Neuronal stem cell (in vitro differentiated cells): ENCODE measurements at regions not wholly inside any gene's neighbourhood (a gene's known extent, or its start where the extent isn't known, plus 50 kb on each side); places are given as distances from the start of the nearest gene placed in this dataset.

Experiments used
- DNase-seq: peaks from one replicate; pipeline ENCODE4 v3.0.0-alpha.2; 2013; ENCODE audit warnings: low spot score
- H2AFZ ChIP-seq: one replicate; pipeline ENCODE4 v1.6.1; 2013; ENCODE audit warnings: mild to moderate bottlenecking, low read length, inconsistent platforms
- H2AK5ac ChIP-seq: 2 replicates; pipeline ENCODE4 v1.6.1; 2013; ENCODE audit warnings: low read depth, mild to moderate bottlenecking, inconsistent platforms, low read length, moderate library complexity, mixed read lengths
- H2BK120ac ChIP-seq: 2 replicates; pipeline ENCODE4 v1.6.1; 2013; ENCODE audit warnings: low read depth, mild to moderate bottlenecking, inconsistent platforms, low read length, moderate library complexity, mixed read lengths
- H2BK12ac ChIP-seq: one replicate; pipeline ENCODE4 v1.6.1; 2013; ENCODE audit warnings: low read length, inconsistent platforms
- H2BK15ac ChIP-seq: 2 replicates; pipeline ENCODE4 v1.6.1; 2013; ENCODE audit warnings: mild to moderate bottlenecking, low read length, inconsistent platforms, mixed read lengths
- H2BK5ac ChIP-seq: one replicate; pipeline ENCODE4 v1.6.1; 2013; ENCODE audit warnings: inconsistent platforms, mild to moderate bottlenecking, low read length, moderate library complexity
- H3K14ac ChIP-seq: one replicate; pipeline ENCODE4 v1.6.1; 2013; ENCODE audit warnings: low read length, inconsistent platforms
- H3K18ac ChIP-seq: 2 replicates; pipeline ENCODE4 v1.6.1; 2013; ENCODE audit warnings: low read length, inconsistent platforms
- H3K23ac ChIP-seq: 2 replicates; pipeline ENCODE4 v1.6.1; 2013; ENCODE audit warnings: low read depth, mild to moderate bottlenecking, mixed read lengths, low read length, inconsistent platforms; ENCODE audit not compliant: poor library complexity
- H3K27ac ChIP-seq: replicated peaks from 3 replicates; pipeline ENCODE4 v1.5.1; 2013; ENCODE audit warnings: low read length, inconsistent platforms
- H3K27me3 ChIP-seq, 3 experiments: 2 replicates each; pipeline ENCODE4 v1.6.1; 2013; ENCODE audit warnings: low read length in 3 of 3, mild to moderate bottlenecking in 2 of 3, inconsistent platforms in 1 of 3, low read depth in 1 of 3, mixed read lengths in 1 of 3, moderate library complexity in 1 of 3; ENCODE audit not compliant: control insufficient read depth in 3 of 3, insufficient read depth in 3 of 3
- H3K36me3 ChIP-seq, 2 donors: replicated peaks in 1 of 2; 2 replicates each; pipeline ENCODE4 v1.6.1; 2013; ENCODE audit warnings: low read length in 2 of 2; ENCODE audit not compliant: control insufficient read depth in 2 of 2, insufficient read depth in 2 of 2
- H3K4ac ChIP-seq: 2 replicates; pipeline ENCODE4 v1.6.1; 2013; ENCODE audit warnings: inconsistent platforms, mild to moderate bottlenecking, low read length, moderate library complexity
- H3K4me1 ChIP-seq, 2 donors: 1 replicate in 1 of 2; 2 replicates in 1 of 2; pipeline ENCODE4 v1.6.1; 2013; ENCODE audit warnings: low read length in 2 of 2, low read depth in 1 of 2; ENCODE audit not compliant: control insufficient read depth in 2 of 2, insufficient read depth in 1 of 2
- H3K4me2 ChIP-seq: one replicate; pipeline ENCODE4 v1.6.1; 2013; ENCODE audit warnings: mild to moderate bottlenecking, low read length, inconsistent platforms; ENCODE audit not compliant: insufficient read depth, poor library complexity, severe bottlenecking
- H3K4me3 ChIP-seq, 2 donors: 2 replicates each; pipeline ENCODE4 v1.5.1; 2013; ENCODE audit warnings: low read length in 2 of 2, mild to moderate bottlenecking in 2 of 2, inconsistent platforms in 1 of 2, moderate library complexity in 1 of 2
- H3K79me1 ChIP-seq: one replicate; pipeline ENCODE4 v1.6.1; 2013; ENCODE audit warnings: low read depth, mild to moderate bottlenecking, inconsistent platforms, low read length, moderate library complexity
- H3K9ac ChIP-seq: one replicate; pipeline ENCODE4 v1.6.1; 2013; ENCODE audit warnings: mild to moderate bottlenecking, low read depth, low read length, inconsistent platforms; ENCODE audit not compliant: poor library complexity
- H3K9me3 ChIP-seq, 2 donors: replicated peaks in 1 of 2; 2 replicates each; pipeline versions ENCODE3 to v1.6.1; 2013; ENCODE audit warnings: low read length in 2 of 2, mild to moderate bottlenecking in 2 of 2, inconsistent platforms in 1 of 2, low read depth in 1 of 2, mixed read lengths in 1 of 2, moderate library complexity in 1 of 2; ENCODE audit not compliant: control insufficient read depth in 2 of 2, insufficient read depth in 1 of 2
- H4K8ac ChIP-seq: one replicate; pipeline ENCODE4 v1.6.1; 2013; ENCODE audit warnings: low read depth, mild to moderate bottlenecking, inconsistent platforms, low read length, moderate library complexity
- H4K91ac ChIP-seq: one replicate; pipeline ENCODE4 v1.6.1; 2013; ENCODE audit warnings: low read length, low read depth, mild to moderate bottlenecking, inconsistent platforms; ENCODE audit not compliant: poor library complexity
- WGBS, 2 donors: extraction: QIAGEN DNeasy Blood & Tissue Kit; methylation state at CpG; one replicate each; pipeline ENCODE4 v1.1.7; 2013; ENCODE audit warnings: missing lambda C conversion rate in 2 of 2, mixed read lengths in 1 of 2; ENCODE audit not compliant: insufficient read length in 2 of 2, insufficient replicate concordance in 1 of 2; ENCODE audit errors: extremely low coverage in 2 of 2; 5-methylcytosine and 5-hydroxymethylcytosine counted together

DNA sequence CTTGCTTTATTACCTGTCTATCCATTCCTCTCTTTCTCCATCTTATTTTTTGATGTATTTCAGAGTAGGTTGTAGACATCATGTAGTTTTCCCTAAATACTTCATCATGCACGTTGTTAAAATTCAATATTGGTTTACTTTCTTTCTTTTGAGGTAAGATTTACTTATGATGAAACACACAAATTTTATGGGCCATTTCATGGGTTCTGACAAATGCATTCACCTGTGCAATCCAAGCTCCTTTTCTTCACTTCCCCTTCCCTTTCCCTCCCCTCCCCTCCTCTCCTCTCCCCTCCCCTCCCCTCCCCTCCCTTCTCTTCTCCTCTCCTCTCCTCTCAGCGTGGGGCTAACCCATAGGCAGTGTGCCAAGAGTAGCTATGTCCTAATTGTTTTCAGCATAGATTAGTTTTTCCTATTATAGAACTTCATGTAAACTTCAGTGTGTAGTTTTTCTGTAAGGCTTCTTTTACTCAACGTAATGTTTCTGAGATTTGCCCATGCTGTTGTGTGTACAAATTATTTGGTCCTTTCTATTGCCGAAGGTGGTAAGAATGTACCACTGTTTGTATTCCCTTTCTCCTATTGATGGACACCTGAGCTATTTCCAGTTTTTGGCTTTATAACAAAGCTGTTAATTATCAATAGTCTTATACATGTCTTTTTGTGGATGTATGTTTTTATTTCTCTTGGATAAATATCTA is 92.9 kb upstream of the CLINT1 start:
- H3K4me2 ChIP-seq = no peak overlapping the region

DNA sequence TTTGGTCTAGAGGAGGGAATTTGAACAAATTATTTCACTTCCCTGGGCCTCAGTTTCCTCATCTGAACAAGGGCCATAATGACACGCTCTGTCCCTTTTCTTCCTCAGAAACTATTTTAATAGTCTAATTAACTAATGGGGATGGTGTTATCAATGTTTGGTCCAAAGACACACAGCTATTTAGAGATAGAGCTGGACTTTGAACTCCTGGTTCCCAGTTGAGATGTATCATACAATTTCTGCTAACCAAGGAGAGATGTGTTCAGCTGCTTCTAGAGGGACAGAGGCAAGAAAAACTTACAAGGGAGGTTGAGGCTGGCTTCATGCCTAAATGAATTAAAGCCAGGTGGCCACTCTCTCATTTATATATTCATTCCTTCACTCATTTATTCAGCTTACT is 90.6 kb upstream of the CLINT1 start:
- no peak overlapping the region for H2BK120ac ChIP-seq
- no peak overlapping the region for H3K4me3 ChIP-seq
- H3K14ac ChIP-seq = no peak overlapping the region
- H2BK12ac ChIP-seq = peak overlapping the region; percentile 2
- H3K4me1 ChIP-seq = peaks cover 2% of the 10 kb centered on the region in 2 donors
- no peak overlapping the region for H2BK15ac ChIP-seq
- no peak overlapping the region for H2BK5ac ChIP-seq
- no peaks in the 10 kb centered on the region for H3K36me3 ChIP-seq
- no peak overlapping the region for H3K9ac ChIP-seq
- H3K23ac ChIP-seq = no peak overlapping the region
- no peaks in the 10 kb centered on the region for H3K27me3 ChIP-seq
- H3K4me2 ChIP-seq = no peak overlapping the region
- peak overlapping the region; percentile 76 for H3K18ac ChIP-seq
- H3K9me3 ChIP-seq = no peaks in the 10 kb centered on the region
- H2AFZ ChIP-seq = peak overlapping the region; percentile 78
- H2AK5ac ChIP-seq = no peak overlapping the region
- H3K4ac ChIP-seq = no peak overlapping the region
- H3K79me1 ChIP-seq = no peaks in the 10 kb centered on the region
- no peak overlapping the region for H4K91ac ChIP-seq
- DNase-seq = no peak
- WGBS, 2 donors = no CpG with 5 or more reads among the region's 1 CpG
- H4K8ac ChIP-seq = no peak overlapping the region
- H3K27ac ChIP-seq = no peak overlapping the region

More for the DNA sequence above, 92.9 kb upstream of the CLINT1 start:
- Histone ChIP-seq H3K27me3 (no peaks in the 10 kb centered on the region), H3K23ac (no peak overlapping the region), H3K9me3 (no peaks in the 10 kb centered on the region), H3K18ac (no peak overlapping the region), H3K4me3 (no peak overlapping the region), H2BK5ac (no peak overlapping the region), H2AFZ (no peak overlapping the region), H4K8ac (no peak overlapping the region), H3K14ac (no peak overlapping the region), H3K9ac (no peak overlapping the region), H3K36me3 (no peaks in the 10 kb centered on the region), H4K91ac (no peak overlapping the region), H3K27ac (no peak overlapping the region), H3K4ac (no peak overlapping the region), H2AK5ac (no peak overlapping the region), H3K4me1 (peaks cover 2% of the 10 kb centered on the region in 2 donors), H2BK15ac (no peak overlapping the region), H2BK12ac (no peak overlapping the region), H3K79me1 (no peaks in the 10 kb centered on the region), H2BK120ac (no peak overlapping the region)
- no CpG with 5 or more reads among the region's 4 CpGs for WGBS, 2 donors
- DNase-seq = no peak

DNA sequence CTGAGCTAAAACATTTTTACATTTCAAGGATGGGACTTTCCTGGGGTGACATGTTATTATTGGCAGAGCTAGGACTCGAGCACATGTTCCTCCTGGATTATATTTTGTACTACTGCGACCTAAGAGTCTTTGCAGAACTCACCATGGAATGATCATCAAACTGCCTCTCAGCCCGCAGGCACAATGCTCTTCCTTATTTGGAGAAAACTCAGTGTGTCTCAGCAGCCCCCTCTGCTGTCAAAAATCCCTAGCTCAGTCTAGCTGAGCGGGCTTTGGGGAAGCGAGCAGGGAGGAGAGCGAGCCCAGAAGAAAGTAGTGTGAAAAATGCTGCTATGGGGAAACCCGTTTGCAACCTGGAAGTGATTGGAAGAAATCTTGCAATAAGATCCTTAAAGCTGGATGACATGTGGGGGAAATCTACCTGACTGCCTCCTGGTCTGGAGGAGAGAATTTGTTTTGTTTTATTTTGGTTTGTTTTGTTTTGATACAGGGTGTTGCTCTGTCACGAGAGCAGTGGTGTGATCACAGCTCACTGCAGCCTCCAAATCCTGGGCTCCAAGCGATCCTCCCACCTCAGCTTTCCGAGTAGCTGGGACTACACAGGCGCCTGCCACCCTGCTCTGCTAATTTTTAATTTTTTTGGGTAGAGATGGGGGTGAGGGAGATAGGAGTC is 89.9 kb upstream of the CLINT1 start:
- peak overlapping the region in 1 of 2 donors; percentile 12 for H3K4me3 ChIP-seq

DNA sequence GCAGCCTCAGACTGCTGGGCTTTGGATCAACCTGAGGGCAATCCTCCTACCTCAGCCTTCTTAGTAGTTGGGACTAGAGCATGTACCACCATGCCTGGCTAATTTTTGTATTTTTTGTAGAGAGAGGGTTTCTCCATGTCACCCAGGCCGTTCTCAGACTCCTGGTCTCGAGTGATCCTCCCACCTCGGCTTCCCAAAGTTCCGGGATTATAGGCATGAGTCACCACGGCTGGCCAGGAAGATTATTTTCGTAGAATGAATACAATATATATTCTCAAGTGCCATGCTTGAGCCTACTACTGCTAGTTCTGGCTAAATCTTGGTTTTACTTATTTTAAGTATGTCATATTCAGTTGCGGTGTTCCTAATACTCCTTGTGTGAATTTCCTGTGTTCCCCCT is 88.2 kb upstream of the CLINT1 start:
- no peak overlapping the region for H3K9ac ChIP-seq
- H3K79me1 ChIP-seq = no peaks in the 10 kb centered on the region
- no CpG with 5 or more reads among the region's 7 CpGs for WGBS, 2 donors
- H3K4me3 ChIP-seq = no peak overlapping the region
- H4K8ac ChIP-seq = no peak overlapping the region
- no peak overlapping the region for H2AFZ ChIP-seq
- no peak overlapping the region for H3K23ac ChIP-seq
- H3K27me3 ChIP-seq = peaks cover 0 to 8% (median 0%) of the 10 kb centered on the region in 3 experiments
- no peak overlapping the region for H2BK12ac ChIP-seq
- no peak overlapping the region for H2BK120ac ChIP-seq
- no peak overlapping the region for H3K27ac ChIP-seq
- no peak for DNase-seq
- H2AK5ac ChIP-seq = no peak overlapping the region
- H2BK15ac ChIP-seq = no peak overlapping the region
- H3K4me2 ChIP-seq = no peak overlapping the region
- H3K36me3 ChIP-seq = no peaks in the 10 kb centered on the region
- H2BK5ac ChIP-seq = no peak overlapping the region
- no peak overlapping the region for H3K14ac ChIP-seq
- peaks cover 2% of the 10 kb centered on the region in 2 donors for H3K4me1 ChIP-seq
- H3K4ac ChIP-seq = no peak overlapping the region
- no peaks in the 10 kb centered on the region for H3K9me3 ChIP-seq
- no peak overlapping the region for H3K18ac ChIP-seq
- no peak overlapping the region for H4K91ac ChIP-seq

More for the DNA sequence above, 89.9 kb upstream of the CLINT1 start:
- no peak overlapping the region for H4K8ac ChIP-seq
- no peak overlapping the region for H2BK5ac ChIP-seq
- no peak overlapping the region for H3K9ac ChIP-seq
- H3K23ac ChIP-seq = no peak overlapping the region
- H3K36me3 ChIP-seq = no peaks in the 10 kb centered on the region
- peaks cover 2% of the 10 kb centered on the region in 2 donors for H3K4me1 ChIP-seq
- H3K18ac ChIP-seq = peak overlapping the region; percentile 76
- no peak overlapping the region for H3K27ac ChIP-seq
- no peaks in the 10 kb centered on the region for H3K79me1 ChIP-seq
- H2AK5ac ChIP-seq = no peak overlapping the region
- no peak overlapping the region for H3K4ac ChIP-seq
- no peak overlapping the region for H3K14ac ChIP-seq
- H2AFZ ChIP-seq = peak overlapping the region; percentile 78
- no peak overlapping the region for H2BK120ac ChIP-seq
- H3K27me3 ChIP-seq = peaks cover 0 to 5% (median 0%) of the 10 kb centered on the region in 3 experiments
- peak; percentile 84 for DNase-seq
- no peak overlapping the region for H4K91ac ChIP-seq
- peak overlapping the region; percentile 2 for H2BK12ac ChIP-seq
- H2BK15ac ChIP-seq = no peak overlapping the region
- H3K9me3 ChIP-seq = no peaks in the 10 kb centered on the region
- no CpG with 5 or more reads among the region's 11 CpGs for WGBS, 2 donors
- H3K4me2 ChIP-seq = peak overlapping the region; percentile 11
